Omental fat pad (tissue), 3 donors: ENCODE measurements at regions not wholly inside any gene's neighbourhood (a gene's known extent, or its start where the extent isn't known, plus 50 kb on each side); places are given as distances from the start of the nearest gene placed in this dataset.

Experiments used
- ATAC-seq: fragments of 150-250 bp; one replicate; pipeline ENCODE4 v1.9.1; 2016; ENCODE audit warnings: mild to moderate bottlenecking, moderate library complexity; ENCODE audit not compliant: low FRiP score
- DNase-seq: peaks from one replicate; pipeline ENCODE4 v3.0.0-alpha.2; 2019; ENCODE audit warnings: low spot score
- CTCF ChIP-seq, 3 donors: fragments of 450-650 bp; IDR thresholded peaks; one replicate each; pipeline ENCODE4 v1.5.1; 2016 to 2017; ENCODE audit warnings: antibody characterized with exemption in 3 of 3, mild to moderate bottlenecking in 3 of 3, moderate library complexity in 2 of 3

DNA sequence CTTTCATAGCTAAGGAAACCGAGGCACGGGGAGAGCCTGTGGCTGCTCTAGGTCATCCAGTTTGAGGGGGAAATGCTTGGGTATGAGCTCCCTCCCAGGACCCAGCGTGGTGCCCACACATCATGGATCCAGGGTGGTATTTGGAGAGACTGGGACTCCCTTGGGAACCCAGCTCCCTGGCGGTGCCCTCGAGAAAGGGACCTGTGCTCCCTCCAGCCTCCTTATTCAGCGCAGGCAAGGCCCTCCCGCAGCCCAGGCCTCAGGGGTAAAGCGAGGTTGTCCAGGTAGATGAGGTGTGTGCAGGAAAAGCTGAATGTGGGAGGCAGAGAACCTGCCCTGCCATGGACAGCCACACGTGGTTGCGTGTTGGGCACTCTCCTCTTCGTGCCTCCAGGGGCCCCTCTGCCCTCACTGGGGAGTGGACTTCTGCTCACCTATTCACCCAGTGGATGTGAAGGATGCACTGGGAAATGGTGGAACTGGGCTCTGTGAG is 53.8 kb upstream of the GPR78 start:
- no peak for DNase-seq
- TF ChIP-seq CTCF (IDR thresholded peaks at IDR 0.05): no peak
- no peak for ATAC-seq

GRCh38 chr4:8528713-8529112 is 51.5 kb upstream of the GPR78 start:
- no peak for TF ChIP-seq CTCF (IDR thresholded peaks at IDR 0.05)
- ATAC-seq: peak; percentile 34
- DNase-seq: no peak
